ENCODE measurements at regions not wholly inside any gene's neighbourhood (a gene's known extent, or its start where the extent isn't known, plus 50 kb on each side); places are given as distances from the start of the nearest gene placed in this dataset.
"Not testable (repeated sequence)": the region's sequence is repeated elsewhere in the genome, so short reads cannot be mapped to it uniquely, and the experiment has no call there.

GRCh38 chr2:132009177-132009873, 152.4 kb downstream of the ANKRD30BL start:
- Histone ChIP-seq H3K4me2 (peak overlapping the region; percentile 48; the same call in 1 of the 2 replicates), H2AFZ (ENCODE audit: low read depth) (peak overlapping the region; percentile 38), H3K27me3 (ENCODE audit: insufficient read depth, low read depth) (peaks cover 9% of the 10 kb centered on the region), H3K4me1 (ENCODE audit: low read depth, poor library complexity, severe bottlenecking) (no peaks in the 10 kb centered on the region), H3K27ac (no peak overlapping the region), H4K20me1 (ENCODE audit: insufficient read depth) (no peaks in the 10 kb centered on the region), H3K36me3 (ENCODE audit: insufficient read depth) (no peaks in the 10 kb centered on the region), H3K9ac (no peak overlapping the region; the same call in 1 of the 2 replicates), H3K79me2 (ENCODE audit: insufficient read depth, low read depth) (no peaks in the 10 kb centered on the region), H3K4me3 (IDR thresholded peaks at IDR 0.05; ENCODE audit: insufficient read depth, low read depth, low read length) (no peak overlapping the region)
- TF ChIP-seq CTCF (conservative IDR thresholded peaks at IDR 0.05; ENCODE audit: low read depth, low read length), result no peak

- H3K9ac ChIP-seq; H3K4me3 ChIP-seq (IDR thresholded peaks at IDR 0.05; ENCODE audit: insufficient read depth, low read depth, low read length); H2AFZ ChIP-seq (ENCODE audit: low read depth); H3K27ac ChIP-seq; H3K4me1 ChIP-seq (ENCODE audit: low read depth, poor library complexity, severe bottlenecking); H3K36me3 ChIP-seq (ENCODE audit: insufficient read depth); H3K27me3 ChIP-seq (ENCODE audit: insufficient read depth, low read depth); H3K4me2 ChIP-seq; H4K20me1 ChIP-seq (ENCODE audit: insufficient read depth); H3K79me2 ChIP-seq (ENCODE audit: insufficient read depth, low read depth): not testable (repeated sequence)
Observed at GRCh38 chr2:131990751-131991150, 171.0 kb downstream of the ANKRD30BL start.

DNA sequence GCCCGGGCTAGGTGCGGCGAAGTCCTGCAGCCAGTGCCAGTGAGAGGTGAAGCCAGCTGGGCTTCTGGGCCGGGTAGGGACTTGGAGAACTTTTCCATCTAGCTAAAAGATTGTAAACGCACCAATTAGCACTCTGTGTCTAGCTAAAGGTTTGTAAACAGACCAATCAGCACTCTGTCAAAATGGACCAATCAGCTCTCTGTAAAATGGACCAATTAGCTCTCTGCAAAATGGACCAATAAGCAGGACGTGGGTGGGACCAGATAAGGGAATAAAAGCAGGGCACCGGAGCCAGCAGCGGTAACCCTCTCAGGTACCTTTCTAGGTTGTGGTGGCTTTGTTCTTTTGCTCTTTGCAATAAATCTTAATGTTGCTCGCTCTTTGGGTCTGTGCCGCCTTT, 195.1 kb downstream of the ANKRD30BL start:
- H3K36me3 ChIP-seq (ENCODE audit: insufficient read depth); H3K4me2 ChIP-seq; H3K79me2 ChIP-seq (ENCODE audit: insufficient read depth, low read depth); H3K4me1 ChIP-seq (ENCODE audit: low read depth, poor library complexity, severe bottlenecking); H3K27me3 ChIP-seq (ENCODE audit: insufficient read depth, low read depth); H4K20me1 ChIP-seq (ENCODE audit: insufficient read depth); H3K27ac ChIP-seq; H2AFZ ChIP-seq (ENCODE audit: low read depth); H3K4me3 ChIP-seq (IDR thresholded peaks at IDR 0.05; ENCODE audit: insufficient read depth, low read depth, low read length); H3K9ac ChIP-seq: not testable (repeated sequence)

DNA sequence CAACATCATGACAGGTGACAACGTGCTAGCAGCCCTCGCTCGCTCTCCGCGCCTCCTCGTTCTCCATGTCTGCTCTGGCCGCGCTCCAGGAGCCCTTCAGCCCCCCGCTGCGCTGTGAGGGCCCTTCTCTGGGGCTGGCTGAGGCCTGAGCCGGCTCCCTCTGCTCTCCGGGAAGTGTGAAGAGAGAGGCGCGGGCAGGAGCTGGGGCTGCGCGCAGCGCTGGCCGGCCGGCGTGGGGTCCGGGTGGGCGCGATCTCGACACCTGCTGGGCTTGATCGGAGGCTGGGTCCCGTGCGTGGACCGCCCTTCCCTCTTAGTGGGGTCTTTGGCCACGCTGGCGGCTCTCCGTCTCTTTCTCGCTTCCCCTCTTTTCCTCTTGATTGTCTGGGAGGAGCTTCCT, 195.5 kb downstream of the ANKRD30BL start:
- no peak overlapping the region for H3K4me2 ChIP-seq
- TF ChIP-seq CTCF (conservative IDR thresholded peaks at IDR 0.05; ENCODE audit: low read depth, low read length), result no peak
- H3K36me3 ChIP-seq (ENCODE audit: insufficient read depth), result no peaks in the 10 kb centered on the region
- no peaks in the 10 kb centered on the region for H3K4me1 ChIP-seq (ENCODE audit: low read depth, poor library complexity, severe bottlenecking)
- no peak overlapping the region for H2AFZ ChIP-seq (ENCODE audit: low read depth)
- no peak overlapping the region for H3K27ac ChIP-seq
- no peaks in the 10 kb centered on the region for H3K79me2 ChIP-seq (ENCODE audit: insufficient read depth, low read depth)
- H3K9ac ChIP-seq, result no peak overlapping the region
- no peaks in the 10 kb centered on the region for H3K27me3 ChIP-seq (ENCODE audit: insufficient read depth, low read depth)
- no peaks in the 10 kb centered on the region for H4K20me1 ChIP-seq (ENCODE audit: insufficient read depth)
- H3K4me3 ChIP-seq (IDR thresholded peaks at IDR 0.05; ENCODE audit: insufficient read depth, low read depth, low read length), result no peak overlapping the region

- not testable (repeated sequence) for H3K27me3 ChIP-seq (ENCODE audit: insufficient read depth, low read depth); H4K20me1 ChIP-seq (ENCODE audit: insufficient read depth); H3K79me2 ChIP-seq (ENCODE audit: insufficient read depth, low read depth); H3K4me3 ChIP-seq (IDR thresholded peaks at IDR 0.05; ENCODE audit: insufficient read depth, low read depth, low read length); H3K4me1 ChIP-seq (ENCODE audit: low read depth, poor library complexity, severe bottlenecking); H3K27ac ChIP-seq; H3K36me3 ChIP-seq (ENCODE audit: insufficient read depth); H2AFZ ChIP-seq (ENCODE audit: low read depth); H3K4me2 ChIP-seq; H3K9ac ChIP-seq
Observed at GRCh38 chr2:131958019-131958609, 203.6 kb downstream of the ANKRD30BL start.

DNA sequence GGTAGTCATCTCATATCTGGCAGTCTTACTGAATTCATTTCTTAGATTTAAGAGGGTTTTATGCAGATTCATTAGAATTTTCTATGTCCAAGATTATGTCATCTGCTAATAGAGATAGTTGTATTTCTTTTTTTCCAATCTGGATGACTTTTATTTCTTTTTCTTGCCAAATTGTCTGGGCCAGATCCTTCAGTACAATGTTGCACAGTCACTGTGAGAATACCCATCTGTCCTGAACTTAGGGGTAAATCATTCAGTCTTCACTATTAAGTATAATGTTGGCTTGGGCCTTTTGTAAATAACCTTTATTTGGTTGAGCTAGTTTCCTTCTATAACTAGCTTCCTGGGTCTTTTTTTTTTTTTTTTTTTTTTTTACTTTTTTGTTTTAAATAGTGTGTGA, 213.1 kb downstream of the ANKRD30BL start:
- H2AFZ ChIP-seq (ENCODE audit: low read depth); H3K9ac ChIP-seq; H3K27ac ChIP-seq; H3K27me3 ChIP-seq (ENCODE audit: insufficient read depth, low read depth); H3K79me2 ChIP-seq (ENCODE audit: insufficient read depth, low read depth); H3K4me2 ChIP-seq; H3K4me3 ChIP-seq (IDR thresholded peaks at IDR 0.05; ENCODE audit: insufficient read depth, low read depth, low read length); H4K20me1 ChIP-seq (ENCODE audit: insufficient read depth); H3K4me1 ChIP-seq (ENCODE audit: low read depth, poor library complexity, severe bottlenecking); H3K36me3 ChIP-seq (ENCODE audit: insufficient read depth): not testable (repeated sequence)

- H3K79me2 ChIP-seq (ENCODE audit: insufficient read depth, low read depth); H3K4me1 ChIP-seq (ENCODE audit: low read depth, poor library complexity, severe bottlenecking); H3K27me3 ChIP-seq (ENCODE audit: insufficient read depth, low read depth); H4K20me1 ChIP-seq (ENCODE audit: insufficient read depth); H3K4me3 ChIP-seq (IDR thresholded peaks at IDR 0.05; ENCODE audit: insufficient read depth, low read depth, low read length); H3K4me2 ChIP-seq; H3K36me3 ChIP-seq (ENCODE audit: insufficient read depth); H2AFZ ChIP-seq (ENCODE audit: low read depth); H3K9ac ChIP-seq; H3K27ac ChIP-seq: not testable (repeated sequence)
Observed at GRCh38 chr2:131923287-131923686, 238.5 kb downstream of the ANKRD30BL start.

- H4K20me1 ChIP-seq (ENCODE audit: insufficient read depth); H2AFZ ChIP-seq (ENCODE audit: low read depth): not testable (repeated sequence)
Observed at GRCh38 chr2:131922854-131923253, 238.9 kb downstream of the ANKRD30BL start.

More at GRCh38 chr2:131922854-131923253, 238.9 kb downstream of the ANKRD30BL start:
- not testable (repeated sequence) for H3K4me3 ChIP-seq (IDR thresholded peaks at IDR 0.05; ENCODE audit: insufficient read depth, low read depth, low read length); H3K27ac ChIP-seq; H3K27me3 ChIP-seq (ENCODE audit: insufficient read depth, low read depth); H3K36me3 ChIP-seq (ENCODE audit: insufficient read depth); H3K4me1 ChIP-seq (ENCODE audit: low read depth, poor library complexity, severe bottlenecking); H3K79me2 ChIP-seq (ENCODE audit: insufficient read depth, low read depth); H3K9ac ChIP-seq; H3K4me2 ChIP-seq

Measured in KMS-11 (cell line).